GM19395 (cell line): ENCODE measurements at regions not wholly inside any gene's neighbourhood (a gene's known extent, or its start where the extent isn't known, plus 50 kb on each side); places are given as distances from the start of the nearest gene placed in this dataset.
"Not testable (repeated sequence)": the region's sequence is repeated elsewhere in the genome, so short reads cannot be mapped to it uniquely, and the experiment has no call there.

Experiments used
- ATAC-seq: cut with Tn5 transposase; IDR thresholded peaks from one replicate; pipeline ENCODE4 v1.9.1; 2021; ENCODE audit warnings: mild to moderate bottlenecking, moderate library complexity; ENCODE audit not compliant: unreplicated experiment

DNA sequence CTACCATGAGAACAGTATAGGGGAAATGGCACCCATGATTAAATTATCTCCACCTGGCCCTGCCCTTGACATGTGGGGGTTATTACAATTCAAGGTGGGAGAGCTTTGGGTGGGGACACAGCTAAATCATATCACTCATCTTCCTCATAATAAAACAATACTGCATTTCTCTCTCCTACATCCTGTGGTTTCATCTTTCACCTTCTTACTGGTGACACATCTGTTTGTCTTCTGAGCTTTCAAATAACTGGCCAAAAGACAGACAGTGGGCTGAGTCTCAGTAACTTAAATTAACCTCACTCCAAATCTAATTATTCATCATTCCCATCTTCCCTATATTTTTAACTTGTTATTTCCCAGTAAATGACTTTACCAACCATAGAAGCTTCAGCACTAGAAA, 729.7 kb upstream of the USP15 start:
- no peak for ATAC-seq

DNA sequence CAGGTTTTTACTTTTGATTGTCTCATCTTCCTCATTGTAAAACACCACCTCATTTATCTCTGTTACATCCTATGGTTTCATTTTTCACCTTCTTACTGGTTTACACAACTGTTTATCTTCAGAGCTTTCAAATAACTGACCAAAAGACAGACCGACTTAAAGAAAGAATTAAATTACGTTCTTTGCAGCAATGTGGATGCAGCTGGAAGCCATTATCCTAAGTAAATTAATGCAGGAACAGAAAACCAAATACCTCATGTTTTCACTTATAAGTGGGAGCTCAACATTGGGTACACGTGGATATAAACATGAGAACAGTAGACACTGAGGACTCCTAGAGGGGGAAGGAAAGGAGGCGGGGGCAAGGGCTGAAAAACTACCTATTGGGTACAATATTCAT, 729.0 kb upstream of the USP15 start:
- ATAC-seq, result no peak

DNA sequence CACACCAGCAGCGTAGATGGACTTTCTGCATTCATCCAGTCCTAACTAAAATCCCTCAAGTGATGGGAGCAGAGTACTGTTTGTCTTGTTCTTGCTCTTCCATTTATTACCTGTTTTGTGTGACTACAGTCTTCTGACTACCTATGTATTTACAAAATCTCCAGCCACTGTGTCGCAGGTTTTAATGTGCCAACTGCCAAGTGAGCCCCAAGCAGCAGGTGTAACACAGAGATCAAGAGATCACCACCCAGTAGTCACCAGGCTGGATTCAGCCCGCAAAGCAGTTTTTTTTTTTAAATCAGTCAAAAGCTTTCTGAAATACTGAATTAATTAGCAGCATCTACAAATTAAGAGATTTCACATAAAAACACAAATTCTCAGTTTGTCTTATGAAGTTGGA, 724.1 kb upstream of the USP15 start:
- no peak for ATAC-seq

DNA sequence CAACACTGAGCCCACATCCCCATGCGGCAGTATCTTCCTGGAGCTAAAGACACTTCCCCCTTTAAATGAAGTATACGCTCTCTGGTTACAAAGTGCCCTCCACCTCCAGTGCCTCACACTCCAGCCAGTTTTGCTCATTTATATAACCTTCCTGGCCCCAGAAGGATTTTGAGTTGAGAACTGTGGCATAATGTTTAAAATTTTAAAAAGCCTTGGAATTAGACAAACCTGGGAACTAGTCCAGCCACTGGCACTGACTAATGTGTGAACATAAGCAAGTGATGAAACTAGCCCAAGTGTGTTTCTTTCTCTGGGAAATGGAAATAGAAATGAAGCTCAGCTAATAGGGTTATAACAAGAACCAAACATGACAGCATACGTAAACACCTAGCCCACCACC, 723.7 kb upstream of the USP15 start:
- ATAC-seq, result no peak

DNA sequence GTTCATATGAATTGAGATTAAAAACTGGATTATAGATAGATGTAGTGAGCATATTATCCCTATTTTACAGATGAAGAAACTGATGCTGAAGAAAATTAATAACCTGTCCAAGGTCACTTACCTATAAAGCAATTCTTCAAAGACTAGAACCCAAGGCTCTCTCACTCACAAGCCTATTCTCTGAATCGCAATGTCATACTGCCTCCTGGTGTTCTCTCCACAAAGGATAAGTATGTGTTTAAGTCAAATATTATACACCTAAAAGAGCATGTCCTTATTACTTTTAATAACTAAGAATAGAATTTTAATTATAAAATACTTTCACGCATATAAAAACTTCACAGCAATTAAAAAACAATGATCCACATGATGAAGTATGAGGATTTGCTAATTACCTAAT, 721.3 kb upstream of the USP15 start:
- no peak for ATAC-seq

DNA sequence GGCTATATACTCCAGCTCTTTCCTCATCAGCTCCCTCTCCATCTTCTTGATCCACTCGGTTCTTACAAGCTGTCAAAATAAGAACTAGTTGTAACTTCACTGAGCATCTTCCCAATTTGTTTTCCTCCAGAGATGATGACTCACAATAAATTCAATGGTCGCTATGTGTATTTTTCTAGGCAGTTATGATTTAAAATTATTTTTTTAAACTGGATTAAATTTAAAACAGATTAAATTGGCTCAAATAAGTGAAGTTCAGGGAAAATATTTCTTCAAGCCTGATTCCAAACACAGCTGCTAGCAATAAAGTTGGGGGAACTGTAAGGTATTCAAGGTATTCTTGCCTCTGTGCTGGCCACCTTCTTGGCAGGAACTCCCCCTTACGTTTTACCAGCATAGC, 717.7 kb upstream of the USP15 start:
- no peak for ATAC-seq

DNA sequence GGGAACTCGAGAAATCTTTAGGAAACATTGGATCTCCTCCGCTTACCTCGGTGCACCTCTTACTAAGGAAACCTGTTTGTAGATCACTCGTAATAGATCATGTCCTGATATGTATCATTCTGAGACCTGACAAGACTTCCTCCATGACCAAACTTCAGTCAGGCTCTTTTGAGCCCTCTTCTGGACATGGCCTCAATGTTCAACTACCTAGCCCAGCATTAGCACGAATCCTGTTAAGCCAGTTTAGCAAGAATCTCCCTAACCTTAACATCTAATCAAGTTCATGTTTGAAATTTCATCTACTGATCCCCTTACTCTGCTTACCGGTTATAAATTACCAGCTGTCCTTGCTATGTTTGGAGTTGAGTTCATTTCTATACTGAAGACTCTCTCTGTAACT, 713.9 kb upstream of the USP15 start:
- no peak for ATAC-seq

DNA sequence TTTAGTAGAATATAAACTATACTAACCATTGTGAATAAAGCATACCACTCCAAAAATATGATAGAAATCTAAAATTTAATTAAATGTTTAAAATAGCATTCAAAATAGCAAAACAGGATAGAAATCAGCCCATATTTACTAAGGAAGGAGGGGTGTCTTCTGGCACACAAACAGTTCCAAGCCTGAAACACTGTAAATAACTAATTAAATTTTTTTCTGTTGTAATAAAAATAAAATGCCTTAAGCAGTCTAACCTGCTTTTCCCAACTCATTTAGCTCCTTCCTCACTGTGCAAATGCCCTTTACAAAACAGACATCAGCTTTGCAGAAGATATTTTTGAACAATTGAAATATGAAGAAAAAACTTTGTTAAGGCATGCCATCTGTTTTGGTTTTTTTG, 707.1 kb upstream of the USP15 start:
- ATAC-seq, result no peak

DNA sequence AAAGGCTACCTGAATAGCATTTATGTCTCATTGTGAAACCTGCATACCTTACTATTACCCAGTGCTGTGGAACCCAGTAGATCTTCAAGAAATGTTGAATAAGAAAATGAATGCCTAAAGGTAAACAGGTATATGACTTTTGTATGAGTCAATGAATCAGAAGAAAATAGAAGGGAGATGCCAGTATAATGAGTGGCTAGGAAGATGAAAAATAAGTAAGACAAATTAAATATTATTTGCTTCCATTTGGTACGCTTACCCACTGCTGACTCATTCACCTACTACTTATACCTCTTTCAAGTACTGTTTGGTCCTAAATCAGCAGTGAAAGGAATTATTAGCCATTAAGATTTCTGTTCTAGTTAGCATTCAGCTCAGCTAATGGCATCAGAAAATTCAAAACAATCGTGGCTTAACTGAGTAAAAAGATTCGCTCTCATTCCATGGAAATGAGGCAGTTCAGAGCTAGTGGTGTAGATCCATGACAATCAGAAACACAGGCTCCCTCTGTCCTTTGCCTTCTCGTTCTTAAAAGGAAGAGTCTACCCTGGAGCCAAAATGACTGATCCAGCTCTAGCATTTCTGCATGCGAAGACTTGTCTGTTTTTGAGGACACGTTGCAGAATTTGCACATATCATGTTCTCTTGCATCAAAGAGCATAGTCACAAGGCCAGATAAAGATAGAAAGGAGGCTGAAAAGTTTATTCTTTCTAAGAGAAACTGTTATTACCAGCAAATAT, 705.8 kb upstream of the USP15 start:
- no peak for ATAC-seq

DNA sequence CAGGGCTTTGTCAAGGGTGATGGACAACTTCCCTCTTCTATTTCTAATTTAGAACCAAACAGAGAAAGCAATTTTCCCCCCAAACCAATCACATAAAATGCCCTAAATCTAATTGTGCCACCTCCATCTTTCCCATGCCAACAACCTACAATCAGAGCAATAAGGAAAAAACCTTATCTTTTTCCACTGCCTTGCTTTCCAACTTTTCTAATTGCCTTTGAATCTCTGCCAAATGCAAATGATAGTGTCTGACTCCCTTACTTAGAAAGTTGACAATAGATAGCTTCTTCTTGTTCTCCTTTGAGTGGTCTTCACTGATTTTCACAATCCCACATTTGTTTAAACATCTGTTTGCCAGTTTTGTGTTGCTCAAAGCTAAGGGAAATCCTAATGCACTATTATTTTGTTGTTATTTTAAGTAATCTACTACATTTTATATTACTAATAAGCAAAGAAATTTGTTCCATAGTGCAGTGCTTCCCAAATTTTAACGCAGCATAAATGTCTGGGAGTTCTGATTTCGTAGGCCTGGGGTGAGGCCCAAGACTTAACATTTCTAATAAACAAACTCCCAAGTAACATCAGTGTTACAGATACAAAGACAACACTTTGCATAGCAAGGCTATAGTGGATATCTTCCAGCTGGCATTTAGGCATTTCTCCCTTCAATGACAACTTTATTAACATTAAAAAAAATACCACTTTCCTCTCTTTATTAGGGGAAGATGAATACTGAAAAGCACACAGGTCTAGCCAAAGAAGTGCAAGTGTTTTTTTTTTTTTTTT, 696.3 kb upstream of the USP15 start:
- no peak for ATAC-seq

DNA sequence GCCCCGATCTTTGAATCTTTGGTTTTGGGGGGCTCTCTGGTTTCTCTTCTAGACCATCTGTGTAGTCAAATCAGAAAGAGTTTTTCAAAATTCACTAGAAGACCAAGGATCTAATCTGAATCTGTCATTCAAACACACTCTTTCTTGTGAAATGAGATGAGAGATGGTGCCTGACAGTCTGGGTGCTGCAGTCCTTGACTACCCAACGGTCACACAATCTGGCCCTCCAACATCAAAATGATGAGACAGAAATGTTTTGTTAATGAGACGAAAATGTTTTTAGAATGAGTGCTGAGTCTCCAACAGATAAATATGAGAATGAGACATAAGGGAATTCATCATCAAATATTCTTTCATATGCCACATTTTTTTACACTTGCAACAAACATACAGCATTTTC, 695.7 kb upstream of the USP15 start:
- no peak for ATAC-seq

DNA sequence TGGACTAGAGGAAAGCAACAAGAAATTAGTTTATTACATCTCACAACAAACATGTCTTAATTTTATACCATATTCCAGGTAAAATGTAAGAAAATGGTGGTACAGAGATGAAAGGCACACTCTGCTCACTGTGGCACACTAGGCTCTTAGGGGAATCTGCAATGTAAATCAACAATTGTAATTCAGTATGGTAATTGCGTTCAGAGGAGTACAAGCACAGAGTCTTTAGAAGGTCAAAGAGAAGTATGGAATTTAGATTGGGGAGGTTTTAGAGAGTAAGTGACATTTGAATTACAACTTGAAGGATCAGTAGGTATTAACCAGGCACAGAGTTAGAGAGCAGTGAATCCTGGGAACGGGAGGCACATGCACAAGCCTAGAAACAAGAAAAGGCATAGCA, 694.0 kb upstream of the USP15 start:
- no peak for ATAC-seq

DNA sequence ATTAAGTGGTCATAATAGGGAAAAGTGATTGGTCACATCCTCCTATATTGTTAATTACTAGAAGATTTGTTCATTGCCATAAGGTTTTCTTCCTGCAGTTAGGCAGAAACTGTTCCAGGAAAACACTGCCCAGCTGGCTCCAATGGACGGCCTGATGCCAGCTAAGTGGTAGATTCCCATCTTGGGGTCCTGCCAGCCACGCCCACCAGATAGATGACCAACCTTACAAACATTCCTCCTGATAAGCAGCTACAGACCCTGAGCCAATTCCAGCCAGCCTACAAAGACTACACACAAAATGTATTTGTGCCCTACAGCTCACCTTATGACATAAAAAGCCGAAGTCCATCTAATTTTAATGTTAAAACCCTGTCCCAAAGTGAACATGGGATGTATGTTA, 685.9 kb upstream of the USP15 start:
- ATAC-seq, result no peak

DNA sequence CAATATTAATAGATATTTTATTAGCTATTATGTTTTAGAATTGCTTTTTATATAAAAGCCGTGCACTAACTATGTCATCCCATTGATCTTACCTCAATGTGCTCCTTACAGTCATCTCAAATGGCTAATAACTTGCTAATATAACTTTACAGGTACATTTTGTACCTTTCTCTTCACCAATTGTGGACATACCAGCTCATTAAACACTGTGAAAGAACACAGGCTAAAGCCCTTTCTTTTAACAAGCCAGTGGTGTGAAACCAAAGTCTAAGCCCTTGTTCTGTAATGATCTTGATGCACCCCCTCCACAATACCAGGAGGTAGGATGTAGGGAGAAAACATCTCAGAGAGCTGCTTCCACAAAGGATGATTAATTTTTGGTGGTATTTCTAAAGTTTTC, 675.3 kb upstream of the USP15 start:
- ATAC-seq, result no peak

DNA sequence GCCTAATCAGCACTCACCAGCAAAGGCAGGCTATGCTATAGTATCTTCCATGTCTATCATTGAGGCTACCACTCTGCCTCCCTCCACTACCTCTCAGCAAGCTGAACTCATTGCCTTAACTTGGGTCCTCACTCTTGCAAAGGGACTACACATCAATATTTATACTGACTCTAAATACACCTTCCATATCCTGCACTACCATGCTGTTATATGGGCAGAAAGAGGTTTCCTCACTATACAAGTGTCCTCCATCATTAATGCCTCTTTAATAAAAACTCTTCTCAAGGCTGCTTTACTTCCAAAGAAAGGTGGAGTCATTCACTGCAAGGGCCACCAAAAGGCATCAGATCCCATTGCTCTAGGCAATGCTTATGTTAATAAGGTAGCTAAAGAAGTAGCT, 669.3 kb upstream of the USP15 start:
- not testable (repeated sequence) for ATAC-seq

DNA sequence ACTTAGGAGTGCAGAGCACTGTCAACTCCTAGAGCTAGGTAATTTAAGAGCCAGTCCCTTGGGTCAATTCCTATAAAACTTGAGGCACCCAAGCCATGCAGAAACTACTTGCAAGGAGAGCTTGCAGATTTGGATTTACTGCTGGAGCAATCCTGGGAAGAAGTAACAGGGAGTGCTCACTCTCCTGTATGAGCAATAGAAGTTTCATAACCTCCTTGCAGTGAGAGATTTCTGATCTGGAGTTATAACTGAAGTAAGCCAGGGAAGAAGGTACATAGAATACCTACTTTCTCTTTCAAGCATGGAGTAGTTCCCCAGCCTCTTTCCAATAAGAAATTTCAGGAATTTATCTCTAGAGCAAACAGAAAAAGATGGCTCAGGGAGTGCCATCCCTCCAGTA, 650.1 kb upstream of the USP15 start:
- no peak for ATAC-seq

DNA sequence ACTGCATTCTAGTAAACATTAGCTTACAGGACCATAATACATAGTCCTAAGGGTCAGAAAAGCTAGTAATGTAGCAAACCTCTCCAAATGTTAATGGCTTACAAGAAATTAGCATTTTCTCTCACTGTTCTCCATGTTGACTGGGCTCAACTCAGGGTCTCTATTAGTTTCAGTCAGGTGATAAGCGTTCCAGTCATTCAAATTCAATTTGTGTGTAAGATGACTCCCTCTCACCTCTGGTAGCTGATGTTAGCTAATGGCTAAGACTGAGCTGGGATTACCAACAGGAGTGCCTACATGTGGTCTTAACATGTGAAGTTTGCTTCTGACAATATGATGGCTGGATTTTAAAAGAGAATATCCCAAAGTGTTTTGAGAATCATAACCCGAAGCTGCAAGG, 630.5 kb upstream of the USP15 start:
- ATAC-seq, result no peak

DNA sequence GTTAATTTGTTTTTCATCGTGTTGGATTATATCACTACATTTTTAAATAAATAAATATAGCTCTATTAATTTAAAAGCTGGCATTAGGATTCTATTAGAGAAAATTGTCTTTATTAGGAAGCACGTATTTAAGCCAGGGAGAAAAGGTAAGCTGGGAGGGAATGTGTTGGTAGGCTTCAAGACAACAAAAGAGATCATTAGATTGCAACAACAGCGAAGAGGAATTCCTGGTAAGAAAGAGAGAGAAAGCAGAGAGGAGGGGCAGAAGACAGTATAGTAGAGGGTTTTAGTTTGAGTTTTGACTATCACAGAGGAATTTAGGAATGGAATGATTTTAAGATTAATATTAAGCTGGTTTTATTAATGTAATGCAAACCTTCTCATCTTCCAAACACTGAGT, 613.6 kb upstream of the USP15 start:
- no peak for ATAC-seq

DNA sequence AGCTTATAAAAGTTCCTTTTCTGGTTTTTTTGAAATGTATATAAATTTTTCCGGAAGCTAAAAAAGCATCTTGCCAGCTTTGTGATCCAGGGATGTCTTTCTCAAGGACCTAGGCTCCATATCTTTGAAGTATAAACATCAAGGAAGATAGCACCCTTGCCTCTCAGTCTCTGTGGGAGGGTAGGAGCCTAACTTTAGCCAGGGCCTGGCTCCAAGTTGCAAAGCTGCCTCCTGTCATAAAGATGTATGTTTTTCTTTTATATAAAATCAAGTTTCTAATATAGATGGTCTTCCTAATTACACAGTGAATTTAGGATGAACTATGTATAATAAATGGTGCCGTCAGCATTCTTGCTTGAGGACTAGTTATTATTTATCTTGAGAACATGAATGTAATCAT, 612.6 kb upstream of the USP15 start:
- no peak for ATAC-seq

DNA sequence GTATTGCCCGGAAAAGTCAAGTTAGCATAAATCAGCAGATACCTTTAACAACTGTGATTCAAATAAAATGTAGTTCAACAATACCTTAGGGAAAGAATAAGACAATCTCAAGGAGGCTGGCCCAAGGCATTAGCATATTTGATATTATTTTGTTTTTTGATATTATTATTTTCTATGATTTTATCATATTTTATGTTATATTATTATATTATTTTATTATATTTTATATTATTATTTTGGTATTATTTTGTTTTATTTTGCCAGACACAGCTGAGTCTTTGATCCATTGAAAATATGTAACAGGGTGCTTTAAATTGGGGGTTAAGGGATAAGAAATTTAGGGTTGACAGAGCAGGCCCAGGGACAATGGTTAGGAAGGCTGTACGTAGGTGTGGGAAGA, 607.9 kb upstream of the USP15 start:
- no peak for ATAC-seq

DNA sequence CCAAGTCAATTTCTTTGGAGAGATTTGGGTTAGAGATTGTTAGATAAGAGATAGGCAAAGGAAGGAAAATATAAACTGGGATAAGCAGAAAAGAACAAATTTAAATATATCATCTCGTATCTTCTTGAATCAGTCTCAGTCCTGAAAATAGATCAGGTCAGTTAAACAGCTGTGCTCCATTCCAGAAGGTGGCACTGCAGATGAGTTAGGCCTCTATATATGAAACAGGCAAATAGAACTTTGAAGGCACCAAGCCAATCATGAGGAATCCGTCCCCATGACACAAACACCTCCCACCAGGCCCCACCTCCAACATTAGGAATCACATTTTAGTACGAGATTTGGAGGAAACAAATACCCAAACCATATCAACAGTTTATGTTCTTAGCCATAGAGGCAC, 605.5 kb upstream of the USP15 start:
- ATAC-seq, result no peak

DNA sequence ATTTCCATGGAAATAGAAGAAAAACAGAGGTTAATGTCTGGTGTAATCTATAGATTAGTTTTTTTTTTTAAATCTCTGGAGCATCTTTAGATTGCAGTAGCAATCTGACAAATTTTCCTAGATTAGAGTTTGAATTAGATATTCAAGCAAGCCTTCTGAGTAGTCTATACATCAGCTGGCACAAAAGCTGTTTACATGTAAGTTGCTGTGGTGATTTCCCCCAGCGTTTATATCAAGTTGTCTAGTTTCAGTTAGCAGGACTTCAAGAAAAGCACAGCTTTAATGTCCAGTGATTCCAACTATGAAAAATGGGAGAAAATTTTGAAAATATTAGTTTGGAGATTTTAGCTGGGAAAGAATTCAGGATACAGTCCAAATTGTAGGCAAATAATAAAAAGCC, 605.0 kb upstream of the USP15 start:
- ATAC-seq, result no peak

DNA sequence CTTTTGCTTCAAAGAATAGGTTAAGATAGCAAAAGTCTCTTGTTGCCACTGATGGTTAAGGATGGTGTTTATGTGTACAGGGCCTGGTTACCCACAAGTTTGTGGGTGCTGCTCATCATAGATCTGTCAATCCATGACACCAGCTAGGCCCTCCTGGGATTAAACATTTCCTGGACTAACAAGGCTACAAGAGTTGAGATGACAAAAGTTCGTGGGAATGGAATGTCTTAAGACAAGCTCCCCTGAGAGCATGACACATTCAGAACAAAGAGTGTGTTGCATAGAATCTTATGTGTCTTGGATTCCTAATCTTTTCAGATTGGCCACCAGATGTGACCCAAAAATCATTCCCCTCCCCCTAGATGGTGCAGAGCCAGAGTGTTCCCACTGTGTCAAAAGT, 592.5 kb upstream of the USP15 start:
- ATAC-seq, result no peak
